K562 (cell line): ENCODE measurements at regions not wholly inside any gene's neighbourhood (a gene's known extent, or its start where the extent isn't known, plus 50 kb on each side); places are given as distances from the start of the nearest gene placed in this dataset.

Experiments
- CTCF ChIP-seq, 3 experiments: IDR thresholded peaks in 2 of 3; conservative IDR thresholded peaks in 1 of 3; 2 replicates each; pipeline ENCODE4 v1.5.1; 2011 to 2012; ENCODE audit warnings: low read length in 3 of 3, mild to moderate bottlenecking in 3 of 3, control low read depth in 2 of 3, improper control_type of control experiment in 1 of 3, inconsistent platforms in 1 of 3, low read depth in 1 of 3, mixed read lengths in 1 of 3, moderate library complexity in 1 of 3; ENCODE audit not compliant: insufficient read depth in 2 of 3
- DACH1 ChIP-seq: fragments of 450-650 bp; IDR thresholded peaks from 2 replicates; pipeline ENCODE4 v1.6.1; 2018; ENCODE audit not compliant: partially characterized antibody
- DPF2 ChIP-seq: fragments of 450-650 bp; IDR thresholded peaks from 2 replicates; pipeline ENCODE4 v1.6.1; 2016
- HNRNPL ChIP-seq: fragments of 200-400 bp; formaldehyde crosslinking; IDR thresholded peaks from 2 replicates; pipeline ENCODE4 v1.6.1; 2017; ENCODE audit warnings: low read depth, mild to moderate bottlenecking, low read length
- JUND ChIP-seq, 2 experiments: IDR thresholded peaks; 2 replicates in 1 of 2; 3 replicates in 1 of 2; pipeline ENCODE4 v1.6.1; 2011; ENCODE audit warnings: borderline replicate concordance in 2 of 2, low read depth in 2 of 2, low read length in 2 of 2, improper control_type of control experiment in 1 of 2, missing biosample characterization in 1 of 2, missing genetic modification characterization in 1 of 2, missing genetic modification reagents in 1 of 2
- NRF1 ChIP-seq, 2 experiments: fragments of 450-650 bp; IDR thresholded peaks in 1 of 2; conservative IDR thresholded peaks in 1 of 2; 2 replicates each; pipeline ENCODE4 v1.6.1; 2014; ENCODE audit warnings: mild to moderate bottlenecking in 2 of 2
- PRPF4 ChIP-seq: fragments of 200-400 bp; formaldehyde crosslinking; IDR thresholded peaks from one replicate; pipeline ENCODE4 v1.6.1; 2017; ENCODE audit warnings: low read length, low read depth, mild to moderate bottlenecking; ENCODE audit not compliant: insufficient read depth, poor library complexity, severe bottlenecking
- U2AF2 ChIP-seq: fragments of 200-400 bp; formaldehyde crosslinking; optimal IDR thresholded peaks from 2 replicates; pipeline ENCODE3; 2017; ENCODE audit warnings: low read depth, mild to moderate bottlenecking, low read length
- ZBTB1 ChIP-seq: sonication (generic); formaldehyde crosslinking; IDR thresholded peaks from 2 replicates; pipeline ENCODE4 v1.8.1; 2023; ENCODE audit warnings: missing genetic modification reagents, low read depth, mild to moderate bottlenecking, borderline replicate concordance
- ZHX1 ChIP-seq: fragments of 150-350 bp; conservative IDR thresholded peaks from 2 replicates; pipeline ENCODE4 v1.6.1; 2014; ENCODE audit warnings: low read length
- ZNF76 ChIP-seq: fragments of 250-450 bp; sonication (Bioruptor Pico); IDR thresholded peaks from 2 replicates; pipeline ENCODE4 v1.4.0; 2020; ENCODE audit warnings: mild to moderate bottlenecking, moderate library complexity, borderline replicate concordance
- ZNF830 ChIP-seq: fragments of 250-450 bp; sonication (Bioruptor Pico); IDR thresholded peaks from 2 replicates; pipeline ENCODE4 v1.5.0; 2021; ENCODE audit warnings: mild to moderate bottlenecking
- ZSCAN29 ChIP-seq: fragments of 450-650 bp; IDR thresholded peaks from 2 replicates; pipeline ENCODE4 v1.6.1; 2017
- TF ChIP-seq, protein P1 (sequence below): fragments of 250-450 bp; sonication (Bioruptor Pico); IDR thresholded peaks from 2 replicates; pipeline ENCODE4 v1.5.0; 2020; ENCODE audit warnings: mild to moderate bottlenecking

- TF ChIP-seq ZNF76 (no peak), U2AF2 (no peak), DPF2 (no peak), NRF1 (conservative IDR thresholded peaks at IDR 0.05 in 1 of 2, IDR thresholded peaks at IDR 0.05 in 1 of 2) (no peak), CTCF (IDR thresholded peaks at IDR 0.05 in 2 of 3, conservative IDR thresholded peaks at IDR 0.05 in 1 of 3; ENCODE audit: insufficient read depth in 2 of 3, low read depth in 1 of 3, low read length in 3 of 3) (no peak), ZHX1 (no peak), HNRNPL (no peak), PRPF4 (no peak), DACH1 (no peak), ZNF830 (CRISPR knock-in tag) (no peak), ZBTB1 (no peak), JUND (IDR thresholded peaks at IDR 0.05; ENCODE audit: borderline replicate concordance, low read depth, low read length) (no peak), JUND (tag; IDR thresholded peaks at IDR 0.05; ENCODE audit: borderline replicate concordance, low read depth, low read length) (no peak), ZSCAN29 (no peak)
- TF ChIP-seq, protein P1, sequence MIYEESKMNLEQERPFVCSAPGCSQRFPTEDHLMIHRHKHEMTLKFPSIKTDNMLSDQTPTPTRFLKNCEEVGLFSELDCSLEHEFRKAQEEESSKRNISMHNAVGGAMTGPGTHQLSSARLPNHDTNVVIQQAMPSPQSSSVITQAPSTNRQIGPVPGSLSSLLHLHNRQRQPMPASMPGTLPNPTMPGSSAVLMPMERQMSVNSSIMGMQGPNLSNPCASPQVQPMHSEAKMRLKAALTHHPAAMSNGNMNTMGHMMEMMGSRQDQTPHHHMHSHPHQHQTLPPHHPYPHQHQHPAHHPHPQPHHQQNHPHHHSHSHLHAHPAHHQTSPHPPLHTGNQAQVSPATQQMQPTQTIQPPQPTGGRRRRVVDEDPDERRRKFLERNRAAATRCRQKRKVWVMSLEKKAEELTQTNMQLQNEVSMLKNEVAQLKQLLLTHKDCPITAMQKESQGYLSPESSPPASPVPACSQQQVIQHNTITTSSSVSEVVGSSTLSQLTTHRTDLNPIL (CRISPR knock-in tag), result no peak
These were observed 585.2 kb downstream of the C12orf50 start for GRCh38 chr12:87444039-87444438.
